Cardiac fibroblast (primary cell): ENCODE measurements at regions not wholly inside any gene's neighbourhood (a gene's known extent, or its start where the extent isn't known, plus 50 kb on each side); places are given as distances from the start of the nearest gene placed in this dataset.

Experiments
- DNase-seq, 2 donors: peaks; one replicate each; pipeline versions ENCODE4 v3.0.0 to v3.0.0-alpha.2; 2010; ENCODE audit warnings: low read depth in 2 of 2
- H3K4me3 ChIP-seq, 2 donors: replicated peaks in 1 of 2; 1 replicate in 1 of 2; 2 replicates in 1 of 2; pipeline ENCODE4 v1.5.1; 2011; ENCODE audit warnings: low read depth in 2 of 2, low read length in 2 of 2, mild to moderate bottlenecking in 2 of 2, moderate library complexity in 1 of 2
- TF ChIP-seq, protein P1 (sequence below): IDR thresholded peaks from one replicate; pipeline ENCODE4 v1.5.1; 2011; ENCODE audit warnings: low read depth, mild to moderate bottlenecking, low read length, inconsistent platforms

DNA sequence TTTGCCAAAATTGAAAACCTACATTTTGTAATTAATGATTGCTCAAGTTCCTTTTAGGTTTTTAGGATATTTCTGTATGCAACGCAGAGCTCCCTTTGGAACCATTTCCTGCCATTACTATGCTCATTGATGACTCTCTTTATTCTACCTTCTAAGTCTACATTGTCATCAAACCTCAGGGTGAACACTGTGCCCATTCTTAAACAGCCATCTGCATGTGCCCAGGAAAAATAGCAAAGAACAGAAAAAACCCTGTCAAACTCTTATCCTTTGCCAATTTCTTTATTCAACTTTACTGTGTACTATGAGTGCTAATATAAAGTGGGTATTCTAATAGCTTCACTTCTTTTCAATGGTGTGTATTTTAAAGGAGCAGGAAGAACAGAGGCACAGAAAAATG is 1455.9 kb downstream of the ADGRL3 start:
- TF ChIP-seq, protein P1, sequence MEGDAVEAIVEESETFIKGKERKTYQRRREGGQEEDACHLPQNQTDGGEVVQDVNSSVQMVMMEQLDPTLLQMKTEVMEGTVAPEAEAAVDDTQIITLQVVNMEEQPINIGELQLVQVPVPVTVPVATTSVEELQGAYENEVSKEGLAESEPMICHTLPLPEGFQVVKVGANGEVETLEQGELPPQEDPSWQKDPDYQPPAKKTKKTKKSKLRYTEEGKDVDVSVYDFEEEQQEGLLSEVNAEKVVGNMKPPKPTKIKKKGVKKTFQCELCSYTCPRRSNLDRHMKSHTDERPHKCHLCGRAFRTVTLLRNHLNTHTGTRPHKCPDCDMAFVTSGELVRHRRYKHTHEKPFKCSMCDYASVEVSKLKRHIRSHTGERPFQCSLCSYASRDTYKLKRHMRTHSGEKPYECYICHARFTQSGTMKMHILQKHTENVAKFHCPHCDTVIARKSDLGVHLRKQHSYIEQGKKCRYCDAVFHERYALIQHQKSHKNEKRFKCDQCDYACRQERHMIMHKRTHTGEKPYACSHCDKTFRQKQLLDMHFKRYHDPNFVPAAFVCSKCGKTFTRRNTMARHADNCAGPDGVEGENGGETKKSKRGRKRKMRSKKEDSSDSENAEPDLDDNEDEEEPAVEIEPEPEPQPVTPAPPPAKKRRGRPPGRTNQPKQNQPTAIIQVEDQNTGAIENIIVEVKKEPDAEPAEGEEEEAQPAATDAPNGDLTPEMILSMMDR: no peak
- no peak for DNase-seq
- no peak overlapping the region for H3K4me3 ChIP-seq

DNA sequence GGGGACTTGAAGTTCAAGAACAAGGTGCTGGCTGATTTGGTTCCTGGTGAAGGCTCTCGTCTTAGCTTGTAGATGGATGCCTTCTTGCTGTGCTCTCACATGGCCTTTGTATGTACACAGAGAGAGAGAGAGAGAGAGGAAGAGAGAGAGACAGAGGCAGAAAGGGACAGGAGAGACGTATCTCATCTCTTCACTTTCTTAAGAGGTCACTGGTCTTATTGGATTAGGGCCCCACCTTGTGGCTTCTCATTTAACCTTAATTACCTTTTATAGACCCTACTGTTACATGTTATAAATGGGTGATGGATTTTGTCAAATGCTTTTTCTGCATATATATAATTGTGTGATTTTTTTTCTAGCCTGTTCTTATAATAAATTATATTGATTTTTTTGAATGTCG is 1444.2 kb downstream of the ADGRL3 start:
- peak; percentile 34 to 62 for DNase-seq
- TF ChIP-seq, protein P1: peak; percentile 18
- H3K4me3 ChIP-seq: no peak overlapping the region

DNA sequence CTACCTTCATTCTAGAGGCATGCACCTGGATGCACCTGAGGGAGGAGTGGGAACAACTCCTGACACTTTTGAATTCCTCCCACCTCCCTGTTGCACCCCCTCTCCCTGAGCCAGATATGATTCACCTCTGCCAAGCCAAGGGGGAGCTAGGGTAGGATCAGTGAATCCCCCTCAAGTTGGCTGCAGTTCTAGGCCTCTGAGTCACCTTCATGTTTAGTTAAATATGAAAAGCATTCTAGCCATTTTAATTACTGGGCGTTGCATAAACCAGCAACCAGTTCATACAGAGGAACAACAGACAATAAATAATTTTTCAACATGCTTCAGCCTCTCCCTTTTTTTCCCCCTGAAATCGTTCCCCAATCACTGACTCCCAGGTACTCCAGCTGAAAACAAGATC is 1440.2 kb downstream of the ADGRL3 start:
- TF ChIP-seq, protein P1: no peak
- no peak for DNase-seq
- H3K4me3 ChIP-seq: no peak overlapping the region

DNA sequence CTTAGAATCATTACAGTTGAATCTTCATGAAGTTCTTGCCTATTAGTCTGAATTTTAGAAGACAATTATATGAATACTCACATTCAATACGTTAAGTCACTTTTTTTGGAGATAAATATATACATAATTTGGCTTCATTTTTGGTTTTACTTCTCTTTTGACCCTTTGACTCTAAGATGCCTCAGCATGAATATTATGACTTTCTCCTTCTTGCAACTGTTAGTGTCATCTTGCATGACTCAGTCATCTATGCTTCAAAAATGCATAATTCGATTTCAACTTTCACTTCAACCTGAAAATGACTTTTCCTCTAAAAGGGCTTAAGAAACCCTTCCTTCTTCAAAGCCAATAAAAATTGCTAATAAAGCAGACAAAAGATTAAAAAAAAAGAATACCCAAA is 1427.5 kb downstream of the ADGRL3 start:
- TF ChIP-seq, protein P1: no peak
- DNase-seq: no peak
- no peak overlapping the region for H3K4me3 ChIP-seq

DNA sequence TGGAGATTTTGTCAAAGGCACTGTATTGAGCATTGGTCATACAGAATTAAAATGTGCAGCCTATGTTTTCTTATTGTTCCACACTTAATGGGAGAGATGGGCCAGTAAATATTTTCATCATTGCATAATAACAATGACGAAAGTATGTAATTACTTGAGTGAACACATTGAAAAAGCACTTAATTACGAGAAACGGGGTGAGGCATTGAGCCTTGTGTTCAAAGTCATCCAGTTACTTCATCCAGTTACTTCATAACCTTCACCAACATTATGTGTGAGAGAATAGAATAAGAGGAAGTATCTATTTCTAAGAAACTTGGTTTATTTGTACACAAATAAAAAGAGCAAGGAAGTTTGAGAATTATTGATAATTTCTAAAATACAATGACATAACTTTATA is 1427.0 kb downstream of the ADGRL3 start:
- DNase-seq: no peak
- TF ChIP-seq, protein P1: no peak
- H3K4me3 ChIP-seq: no peak overlapping the region

DNA sequence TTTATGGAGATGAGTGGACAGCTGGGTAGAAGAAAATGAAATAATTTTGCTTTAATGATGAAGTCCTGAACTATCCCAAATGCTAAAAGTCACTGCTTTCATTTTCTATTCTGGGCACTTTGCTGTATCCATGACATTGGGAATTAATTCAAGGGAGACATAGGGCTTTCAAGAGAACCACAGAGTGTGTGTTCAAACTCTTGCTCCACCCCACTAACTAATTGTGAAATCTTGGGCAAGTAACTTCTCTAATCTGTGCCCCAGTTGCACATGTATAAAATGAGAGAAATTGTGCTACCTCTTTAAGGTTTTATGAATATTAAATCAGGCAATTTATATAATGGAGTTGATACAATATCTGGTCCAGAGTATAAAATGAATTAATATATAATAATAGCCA is 1422.0 kb downstream of the ADGRL3 start:
- no peak for DNase-seq
- TF ChIP-seq, protein P1: no peak
- H3K4me3 ChIP-seq: no peak overlapping the region

DNA sequence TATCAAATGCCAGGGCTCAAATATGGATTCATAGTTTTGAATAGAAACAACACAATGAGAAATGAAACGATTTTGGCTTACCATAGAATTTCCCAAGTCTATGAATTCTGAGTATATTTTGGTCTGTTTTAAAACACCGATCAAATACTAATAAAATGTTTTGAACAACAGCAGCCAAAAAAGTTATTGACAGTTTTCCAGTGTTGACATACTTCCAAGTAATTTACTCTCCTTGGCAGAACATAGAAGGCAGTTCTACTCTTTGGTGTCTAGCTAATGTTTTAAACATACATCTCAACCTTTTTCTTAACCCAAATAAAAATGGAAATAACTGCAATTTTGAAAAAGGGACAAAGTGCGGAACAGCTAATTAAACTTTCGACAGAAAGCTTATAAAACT is 1419.8 kb downstream of the ADGRL3 start:
- no peak overlapping the region for H3K4me3 ChIP-seq
- no peak for DNase-seq
- TF ChIP-seq, protein P1: no peak
